ENCODE measurements at regions not wholly inside any gene's neighbourhood (a gene's known extent, or its start where the extent isn't known, plus 50 kb on each side); places are given as distances from the start of the nearest gene placed in this dataset.

- no peaks in the 10 kb centered on the region for H3K79me2 ChIP-seq (ENCODE audit: low read length)
- H3K36me3 ChIP-seq (replicated peaks; ENCODE audit: insufficient read depth, low read length), result no peaks in the 10 kb centered on the region
- H3K4me3 ChIP-seq (ENCODE audit: low read length), result no peak overlapping the region
- no peak for DNase-seq
- no peak for TF ChIP-seq EZH2phosphoT487 (IDR thresholded peaks at IDR 0.05; ENCODE audit: low read length)
- no peak for TF ChIP-seq CTCF (IDR thresholded peaks at IDR 0.05; ENCODE audit: low read length)
- TF ChIP-seq EZH2 (optimal IDR thresholded peaks at IDR 0.05; ENCODE audit: low read depth, low read length), result no peak
- H3K9me2 ChIP-seq (replicated peaks; ENCODE audit: insufficient read depth, low read length), result no peaks in the 10 kb centered on the region
- no peak overlapping the region for H3K4me2 ChIP-seq (ENCODE audit: low read depth, low read length)
- no peak overlapping the region for H2AFZ ChIP-seq (ENCODE audit: low read length)
- no peaks in the 10 kb centered on the region for H3F3A ChIP-seq (ENCODE audit: insufficient read depth, low read length)
- H3K9ac ChIP-seq (ENCODE audit: low read length), result no peak overlapping the region
- H3K27ac ChIP-seq (ENCODE audit: low read length), result no peak overlapping the region
- H3K4me1 ChIP-seq (ENCODE audit: low read length), result no peaks in the 10 kb centered on the region
- no peaks in the 10 kb centered on the region for H3K9me3 ChIP-seq (replicated peaks; ENCODE audit: insufficient read depth, low read length)
- H4K20me1 ChIP-seq (ENCODE audit: insufficient read depth, low read length), result no peaks in the 10 kb centered on the region
- no peaks in the 10 kb centered on the region for H3K27me3 ChIP-seq (replicated peaks; ENCODE audit: insufficient read depth, low read length)
Measured at GRCh38 chr9:18371141-18371540, 102.8 kb upstream of the ADAMTSL1 start.

DNA sequence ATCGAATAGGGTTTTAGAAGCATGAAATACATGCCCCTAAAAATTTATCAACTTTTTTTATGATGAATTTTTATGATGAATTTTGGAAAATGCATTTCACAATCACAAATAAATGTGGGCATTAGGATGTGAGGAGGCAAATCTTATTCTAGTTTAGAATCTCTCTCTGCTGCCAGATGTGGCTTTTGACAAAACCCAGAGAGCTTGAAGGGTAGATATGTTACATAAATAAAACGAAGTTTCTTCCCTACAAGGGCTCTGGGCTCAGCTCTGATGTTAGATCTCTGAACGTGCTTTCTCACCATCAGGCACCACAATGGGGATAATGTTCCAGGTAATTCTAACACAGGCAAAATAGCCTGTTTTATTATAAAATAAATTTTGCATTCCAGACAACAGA is 102.3 kb upstream of the ADAMTSL1 start:
- no peak overlapping the region for H3K9ac ChIP-seq (ENCODE audit: low read length)
- no peaks in the 10 kb centered on the region for H4K20me1 ChIP-seq (ENCODE audit: insufficient read depth, low read length)
- H3K4me2 ChIP-seq (ENCODE audit: low read depth, low read length), result no peak overlapping the region
- no peaks in the 10 kb centered on the region for H3K79me2 ChIP-seq (ENCODE audit: low read length)
- H3K27me3 ChIP-seq (replicated peaks; ENCODE audit: insufficient read depth, low read length), result no peaks in the 10 kb centered on the region
- DNase-seq, result no peak
- H2AFZ ChIP-seq (ENCODE audit: low read length), result no peak overlapping the region
- H3K9me2 ChIP-seq (replicated peaks; ENCODE audit: insufficient read depth, low read length), result no peaks in the 10 kb centered on the region
- no peak overlapping the region for H3K4me3 ChIP-seq (ENCODE audit: low read length)
- no peaks in the 10 kb centered on the region for H3F3A ChIP-seq (ENCODE audit: insufficient read depth, low read length)
- no peak overlapping the region for H3K27ac ChIP-seq (ENCODE audit: low read length)
- no peaks in the 10 kb centered on the region for H3K4me1 ChIP-seq (ENCODE audit: low read length)
- TF ChIP-seq CTCF (IDR thresholded peaks at IDR 0.05; ENCODE audit: low read length) (no peak), EZH2 (optimal IDR thresholded peaks at IDR 0.05; ENCODE audit: low read depth, low read length) (no peak), EZH2phosphoT487 (IDR thresholded peaks at IDR 0.05; ENCODE audit: low read length) (no peak)
- H3K9me3 ChIP-seq (replicated peaks; ENCODE audit: insufficient read depth, low read length), result no peaks in the 10 kb centered on the region
- H3K36me3 ChIP-seq (replicated peaks; ENCODE audit: insufficient read depth, low read length), result no peaks in the 10 kb centered on the region

DNA sequence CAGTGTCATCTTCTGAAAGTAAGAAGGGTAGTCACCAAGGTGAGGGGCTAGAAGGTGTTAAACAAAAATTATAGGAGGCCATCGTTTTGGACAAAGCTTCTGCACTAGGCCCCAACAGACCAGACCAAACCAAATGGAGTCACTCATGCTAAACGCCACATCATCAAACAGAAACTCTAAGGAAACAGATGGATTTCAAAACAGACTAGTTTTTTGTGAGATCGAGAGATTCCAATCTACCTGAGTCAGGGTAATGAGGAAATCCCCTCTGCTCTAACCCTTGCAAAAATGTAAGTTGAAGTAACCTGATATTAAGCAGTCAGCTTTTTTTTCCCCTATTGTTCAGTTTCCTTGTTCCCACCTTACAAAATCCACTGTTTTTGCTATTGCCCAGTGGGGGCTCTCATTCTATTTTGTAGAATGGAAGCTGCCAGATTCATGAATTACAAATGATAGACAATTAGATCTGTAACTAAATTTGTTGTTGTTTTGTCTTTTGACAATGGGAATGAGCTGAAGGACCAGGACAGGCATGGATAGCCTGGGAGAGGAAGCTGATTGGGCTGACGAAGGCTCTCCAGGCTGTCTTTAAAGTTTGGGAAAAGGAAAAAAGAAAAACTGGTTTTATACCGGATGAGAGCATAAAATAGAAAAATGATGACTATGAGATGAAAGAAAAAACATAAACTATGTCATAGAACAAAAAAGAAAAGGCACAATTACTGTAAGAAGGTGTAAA is 94.7 kb upstream of the ADAMTSL1 start:
- H3K27me3 ChIP-seq (replicated peaks; ENCODE audit: insufficient read depth, low read length), result no peaks in the 10 kb centered on the region
- no peaks in the 10 kb centered on the region for H3K36me3 ChIP-seq (replicated peaks; ENCODE audit: insufficient read depth, low read length)
- H3K9me3 ChIP-seq (replicated peaks; ENCODE audit: insufficient read depth, low read length), result no peaks in the 10 kb centered on the region
- H3K9ac ChIP-seq (ENCODE audit: low read length), result no peak overlapping the region
- no peak overlapping the region for H3K4me3 ChIP-seq (ENCODE audit: low read length)
- H3K27ac ChIP-seq (ENCODE audit: low read length), result no peak overlapping the region
- H3F3A ChIP-seq (ENCODE audit: insufficient read depth, low read length), result no peaks in the 10 kb centered on the region
- no peak for TF ChIP-seq CTCF (IDR thresholded peaks at IDR 0.05; ENCODE audit: low read length)
- TF ChIP-seq EZH2phosphoT487 (IDR thresholded peaks at IDR 0.05; ENCODE audit: low read length), result no peak
- TF ChIP-seq EZH2 (optimal IDR thresholded peaks at IDR 0.05; ENCODE audit: low read depth, low read length), result no peak
- no peaks in the 10 kb centered on the region for H4K20me1 ChIP-seq (ENCODE audit: insufficient read depth, low read length)
- no peaks in the 10 kb centered on the region for H3K4me1 ChIP-seq (ENCODE audit: low read length)
- no peak overlapping the region for H3K4me2 ChIP-seq (ENCODE audit: low read depth, low read length)
- no peaks in the 10 kb centered on the region for H3K79me2 ChIP-seq (ENCODE audit: low read length)
- H2AFZ ChIP-seq (ENCODE audit: low read length), result no peak overlapping the region
- H3K9me2 ChIP-seq (replicated peaks; ENCODE audit: insufficient read depth, low read length), result no peaks in the 10 kb centered on the region
- DNase-seq, result no peak

All from MM.1S (cell line).